Superior temporal gyrus (tissue), 1 donor: ENCODE measurements at regions not wholly inside any gene's neighbourhood (a gene's known extent, or its start where the extent isn't known, plus 50 kb on each side); places are given as distances from the start of the nearest gene placed in this dataset.
A peak's percentile ranks its signal among the peaks of the same experiment; 100 is the strongest.
"Not testable (repeated sequence)": the region's sequence is repeated elsewhere in the genome, so short reads cannot be mapped to it uniquely, and the experiment has no call there.

Source experiments
- DNase-seq: peaks from one replicate; pipeline ENCODE4 v3.0.0-alpha.2; 2016; ENCODE audit errors: extremely low spot score

DNA sequence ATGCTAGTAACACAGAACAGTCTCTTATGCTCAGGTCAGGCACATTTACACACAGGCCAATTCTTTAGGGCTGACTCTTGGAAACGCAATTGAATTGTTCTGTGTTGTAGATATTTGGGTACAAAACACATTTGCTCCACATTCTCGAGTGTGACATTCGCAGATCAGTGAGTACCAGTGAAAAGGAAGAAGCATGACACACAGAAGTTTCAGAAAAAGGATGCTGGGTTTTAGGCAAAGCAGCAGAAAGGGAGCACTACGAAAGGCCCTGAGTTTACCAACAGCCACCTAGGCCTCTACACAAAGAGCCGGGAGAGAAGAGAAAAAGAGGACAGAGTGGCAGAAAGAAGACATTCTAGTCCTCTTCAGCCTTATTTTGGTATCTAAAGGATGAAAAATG lies 254.4 kb upstream of the BTG1 start:
- no peak for DNase-seq

DNA sequence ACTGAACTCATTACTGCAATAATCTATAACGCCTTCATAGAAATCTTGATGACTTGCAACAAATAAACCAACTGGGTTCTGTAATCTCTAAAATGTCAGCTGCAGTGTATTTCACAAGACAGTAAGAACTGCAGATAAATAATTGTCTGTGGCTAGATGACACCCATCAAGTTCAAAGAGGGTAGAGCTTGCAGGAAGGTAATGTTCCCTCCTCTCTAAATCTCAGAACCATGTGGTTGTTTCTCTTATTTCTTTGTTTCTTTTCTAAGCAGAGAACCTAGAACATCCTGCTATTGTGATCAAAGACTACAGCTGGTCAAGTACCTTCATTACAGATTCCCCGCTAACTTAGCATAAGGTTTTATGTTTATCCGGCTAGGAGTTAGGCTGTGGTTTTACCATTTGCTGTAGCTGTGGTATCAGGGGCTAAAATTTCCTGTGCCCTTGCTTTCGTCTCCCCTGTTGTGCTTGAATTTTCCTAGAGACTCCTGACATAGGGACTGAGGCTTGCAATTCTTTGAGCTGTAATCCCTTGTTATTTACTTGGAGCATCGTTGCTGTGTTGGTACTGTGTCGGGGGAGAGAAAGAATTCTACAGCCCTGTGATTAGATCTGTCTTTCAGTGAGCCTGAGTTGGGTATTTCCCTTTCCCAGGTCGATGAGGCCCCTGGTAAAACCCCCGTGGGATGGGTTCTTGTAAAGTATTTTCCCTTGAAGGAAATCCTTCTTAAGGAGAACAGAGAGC lies 253.1 kb upstream of the BTG1 start:
- no peak for DNase-seq

DNA sequence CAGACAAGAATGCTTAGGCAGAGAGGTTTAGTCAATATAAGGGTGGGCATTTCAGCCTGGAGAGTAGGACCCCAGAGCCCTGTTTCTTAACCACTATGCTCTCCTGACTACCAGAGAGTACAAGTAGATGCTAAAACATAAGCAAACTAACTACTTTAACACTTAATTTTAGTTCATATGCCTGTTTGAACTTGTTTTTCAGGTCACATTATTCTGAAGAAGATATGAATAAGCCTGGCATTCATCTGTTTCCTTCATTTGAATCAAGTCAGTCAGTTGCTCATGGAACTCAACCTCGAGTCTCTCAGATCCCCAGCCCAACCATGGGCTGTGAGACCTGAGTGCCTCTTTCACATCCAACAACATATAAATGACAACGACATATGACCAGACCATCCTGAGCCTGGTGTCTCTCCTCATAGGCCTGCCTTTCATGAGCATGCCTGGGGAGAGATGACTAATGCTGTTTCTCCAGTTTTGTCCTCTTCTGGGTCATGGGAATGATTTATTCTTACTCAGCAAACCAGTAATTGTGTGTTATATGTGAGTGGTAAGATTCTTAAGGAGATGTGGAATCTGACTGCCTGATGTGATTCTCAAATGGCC lies 251.1 kb upstream of the BTG1 start:
- DNase-seq: no peak

DNA sequence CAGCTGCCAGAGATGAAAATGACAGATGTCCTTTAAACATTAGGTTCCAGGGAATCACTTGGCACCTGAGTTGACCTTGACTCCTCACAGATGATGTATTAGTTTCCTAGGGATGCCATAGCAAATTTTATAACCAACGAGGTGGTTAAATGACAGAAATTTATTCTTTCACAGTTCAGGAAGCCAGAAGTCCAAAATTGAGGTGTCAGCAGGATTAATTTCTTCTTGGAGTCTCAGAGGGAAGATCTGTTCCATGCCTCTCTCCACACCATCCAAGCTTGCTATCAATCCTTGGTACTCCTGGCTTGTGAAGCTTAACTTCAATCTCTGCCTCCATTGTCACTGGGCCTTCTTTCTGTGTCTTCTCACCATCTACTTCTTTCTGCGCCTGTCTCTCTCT lies 249.7 kb upstream of the BTG1 start:
- DNase-seq: no peak

DNA sequence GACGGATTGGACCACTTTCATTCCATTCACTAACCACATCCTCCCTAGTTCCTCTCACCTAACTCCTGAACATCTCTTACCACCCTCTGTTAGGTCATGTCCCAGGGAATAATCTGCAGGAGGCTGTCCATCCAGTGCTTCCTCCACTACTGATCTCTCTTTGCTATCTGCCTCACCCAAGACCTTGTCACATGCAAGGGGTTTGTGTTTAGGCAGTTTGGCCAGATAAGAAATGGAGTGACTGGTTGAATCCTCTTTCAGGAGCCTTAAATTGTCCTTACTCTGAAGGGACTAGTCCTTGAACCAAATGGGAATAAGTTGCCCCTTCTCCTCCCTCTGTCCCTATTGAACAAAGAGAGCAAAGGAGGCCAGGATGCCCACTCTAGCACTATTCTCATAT lies 249.2 kb upstream of the BTG1 start:
- DNase-seq: no peak

DNA sequence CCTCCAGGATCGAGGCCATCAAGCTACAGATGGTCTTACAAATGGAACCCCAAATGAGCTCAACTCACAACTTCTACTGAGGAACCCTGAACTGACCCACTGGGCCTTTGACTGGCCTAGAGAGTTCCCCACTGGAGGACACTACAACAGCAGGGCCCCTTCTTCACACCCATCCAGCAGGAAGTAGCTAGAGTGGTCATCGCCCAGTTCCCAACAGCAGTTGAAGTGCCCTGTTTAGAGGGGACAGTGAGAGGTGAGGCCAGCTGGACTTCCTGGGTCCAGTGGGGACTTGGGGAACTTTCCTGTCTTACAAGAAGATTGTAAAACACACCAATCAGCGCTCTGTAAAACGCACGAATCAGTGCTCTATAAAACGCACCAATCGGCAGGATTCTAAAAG lies 247.9 kb upstream of the BTG1 start:
- no peak for DNase-seq

DNA sequence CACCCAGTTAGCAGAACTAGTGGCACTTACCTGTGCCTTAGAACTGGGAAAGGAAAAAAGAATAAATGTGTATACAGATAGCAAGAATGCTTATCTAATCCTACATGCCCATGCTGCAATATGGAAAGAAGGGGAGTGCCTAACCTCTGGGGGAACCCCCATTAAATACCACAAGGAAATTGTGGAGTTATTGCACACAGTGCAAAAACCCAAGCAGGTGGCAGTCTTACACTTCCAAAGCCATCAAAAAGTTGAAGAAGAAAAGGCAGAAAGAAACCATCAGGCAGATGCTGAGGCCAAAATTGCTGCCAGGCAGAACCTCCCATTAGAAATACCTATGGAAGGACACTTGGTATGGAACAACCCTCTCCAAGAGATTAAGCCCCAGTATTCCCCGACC lies 246.1 kb upstream of the BTG1 start:
- DNase-seq: not testable (repeated sequence)

DNA sequence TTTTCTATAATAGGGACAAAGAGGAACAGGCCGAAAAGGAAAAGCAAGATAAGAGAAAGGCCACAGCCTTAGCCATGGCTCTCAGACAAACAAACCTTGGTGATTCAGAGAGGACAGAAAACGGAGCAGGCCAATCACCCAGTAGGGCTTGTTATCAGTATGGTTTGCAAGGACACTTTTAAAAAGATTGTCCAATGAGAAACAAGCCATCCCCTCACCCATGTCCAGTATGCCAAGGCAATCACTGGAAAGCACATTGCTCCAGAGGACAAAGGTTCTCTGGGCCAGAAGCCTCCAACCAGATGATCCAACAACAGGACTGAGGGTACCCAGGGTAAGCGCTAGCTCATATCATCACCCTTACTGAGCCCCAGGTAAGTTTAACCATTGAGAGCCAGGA lies 243.8 kb upstream of the BTG1 start:
- no peak for DNase-seq

DNA sequence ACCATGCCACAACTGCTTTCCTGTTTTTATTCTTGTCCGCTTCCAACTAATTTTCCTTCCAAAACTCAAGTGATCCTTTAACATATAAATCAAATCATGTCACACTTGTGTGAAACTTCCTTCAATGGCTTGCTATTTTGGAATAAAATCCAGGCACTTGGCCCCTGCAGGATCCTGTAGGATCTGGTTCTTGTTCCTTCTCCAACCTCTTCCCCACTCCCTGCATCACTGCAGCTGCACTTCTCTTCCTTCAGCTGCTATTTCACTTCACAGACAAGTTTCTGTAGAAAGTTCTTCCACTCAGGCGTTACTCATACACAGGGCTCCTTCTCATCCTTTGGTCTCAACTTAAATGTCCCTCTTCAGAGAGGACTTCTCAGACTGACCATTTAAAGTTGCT lies 239.7 kb upstream of the BTG1 start:
- no peak for DNase-seq

DNA sequence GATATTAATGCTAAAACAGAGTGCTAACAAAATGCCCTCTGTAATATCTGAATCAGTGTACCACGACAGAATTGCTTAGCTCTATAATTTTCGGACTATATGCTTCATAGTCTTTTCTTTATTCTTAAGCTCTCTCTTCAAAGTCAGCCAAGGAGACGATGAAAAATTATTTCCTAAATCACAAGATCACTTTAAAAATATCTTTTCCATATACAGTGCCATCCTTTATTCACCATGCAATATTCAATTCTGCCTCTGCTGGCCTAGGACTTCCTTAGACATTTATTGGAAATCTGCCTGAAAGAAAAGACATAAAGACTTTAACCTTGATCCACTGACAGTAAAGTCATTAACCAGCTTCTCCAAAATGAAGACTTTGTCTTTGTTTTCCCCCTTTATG lies 238.9 kb upstream of the BTG1 start:
- no peak for DNase-seq

DNA sequence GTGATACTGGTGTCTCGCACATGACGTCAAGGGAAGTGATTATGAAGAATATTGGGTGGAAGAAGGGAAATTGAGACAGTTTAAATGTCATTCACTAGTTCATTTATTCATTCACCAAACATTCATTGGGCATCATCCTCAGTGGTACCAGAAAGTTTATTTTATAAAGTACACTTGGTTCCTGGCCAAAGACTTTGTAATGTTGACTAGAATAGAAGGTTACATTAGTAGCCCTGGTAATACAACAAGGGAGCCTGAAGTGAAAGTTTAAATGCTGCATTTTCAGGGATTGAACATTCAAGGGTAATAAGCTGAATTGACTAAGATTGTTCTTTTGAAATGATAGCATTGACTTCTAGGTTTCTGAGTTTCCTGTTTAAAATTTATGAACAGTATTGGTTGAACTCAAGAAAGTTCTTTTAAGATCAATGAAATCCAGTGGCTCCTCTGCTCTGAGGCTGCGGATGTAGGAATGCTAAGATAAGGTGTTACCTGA lies 236.8 kb upstream of the BTG1 start:
- DNase-seq: no peak

DNA sequence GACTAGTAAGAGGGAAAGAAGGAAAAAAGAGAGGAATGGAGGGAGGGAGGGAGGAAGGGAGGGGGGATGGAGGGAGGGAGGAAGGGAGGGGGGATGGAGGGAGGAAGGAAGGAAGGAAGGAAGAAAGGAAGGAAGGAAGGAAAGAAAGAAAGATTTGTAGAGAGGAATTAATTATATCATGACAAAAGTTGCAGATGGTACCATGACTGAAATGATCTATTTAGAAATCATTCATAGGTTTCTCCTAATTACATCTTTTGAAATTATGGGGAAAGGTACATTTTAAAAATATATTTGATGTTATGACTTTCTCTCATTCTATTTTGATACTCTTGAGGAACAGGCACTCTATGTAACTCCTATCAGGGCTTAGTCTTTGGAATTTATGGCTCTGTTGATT lies 236.2 kb upstream of the BTG1 start:
- no peak for DNase-seq

DNA sequence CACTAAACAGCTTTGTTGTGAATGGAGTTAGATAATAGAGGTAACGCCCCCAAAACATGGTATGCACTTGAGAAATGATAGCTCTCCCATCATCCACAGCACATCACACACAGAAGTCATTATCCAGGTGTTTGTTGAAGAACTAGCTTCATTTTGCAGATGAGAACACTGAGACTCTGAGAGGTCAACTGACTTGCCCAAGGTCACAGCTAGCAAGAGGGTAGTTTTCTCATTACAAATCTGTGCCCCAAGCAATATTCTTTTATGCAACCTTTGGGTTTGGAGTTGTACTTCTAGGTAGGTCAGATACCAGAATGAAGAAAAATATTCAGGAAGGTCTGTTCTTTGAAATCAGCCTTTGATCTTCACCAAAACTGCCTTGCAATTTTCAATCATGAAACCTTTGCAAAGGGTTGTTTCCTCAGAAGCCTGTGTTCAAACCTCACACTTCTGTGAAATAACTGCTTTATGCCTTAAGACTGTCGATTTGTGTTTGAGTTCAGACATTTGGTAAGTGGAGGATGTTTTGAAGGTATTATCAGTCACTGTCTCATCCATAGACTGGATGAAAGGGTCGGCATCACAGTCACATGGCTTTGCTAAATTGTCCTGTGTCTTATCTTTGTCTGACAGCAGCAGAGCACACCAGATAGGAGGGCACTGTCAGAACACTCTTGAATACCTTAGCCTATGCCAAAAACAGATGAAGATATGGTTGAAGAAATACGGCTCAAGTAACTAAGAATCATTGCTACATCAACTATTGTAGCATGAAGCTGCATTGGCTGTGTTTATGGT lies 233.2 kb upstream of the BTG1 start:
- DNase-seq: no peak

DNA sequence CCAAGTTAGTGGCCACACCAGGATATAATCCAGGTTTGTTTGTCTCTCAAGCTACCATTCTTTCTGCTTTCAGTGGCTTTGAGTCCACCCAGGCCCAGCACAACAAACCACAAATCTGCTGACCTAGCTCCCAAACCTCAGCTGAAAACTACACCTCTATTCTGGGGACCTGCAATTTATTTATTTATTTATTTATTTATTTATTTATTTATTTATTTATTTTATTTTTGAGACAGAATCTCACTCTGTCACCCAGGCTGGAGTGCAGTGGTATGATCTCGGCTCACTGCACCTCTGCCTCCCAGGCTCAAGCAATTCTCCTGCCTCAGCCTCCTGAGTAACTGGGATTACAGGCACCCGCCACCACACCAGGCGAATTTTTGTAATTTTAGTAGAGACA lies 229.9 kb upstream of the BTG1 start:
- not testable (repeated sequence) for DNase-seq

DNA sequence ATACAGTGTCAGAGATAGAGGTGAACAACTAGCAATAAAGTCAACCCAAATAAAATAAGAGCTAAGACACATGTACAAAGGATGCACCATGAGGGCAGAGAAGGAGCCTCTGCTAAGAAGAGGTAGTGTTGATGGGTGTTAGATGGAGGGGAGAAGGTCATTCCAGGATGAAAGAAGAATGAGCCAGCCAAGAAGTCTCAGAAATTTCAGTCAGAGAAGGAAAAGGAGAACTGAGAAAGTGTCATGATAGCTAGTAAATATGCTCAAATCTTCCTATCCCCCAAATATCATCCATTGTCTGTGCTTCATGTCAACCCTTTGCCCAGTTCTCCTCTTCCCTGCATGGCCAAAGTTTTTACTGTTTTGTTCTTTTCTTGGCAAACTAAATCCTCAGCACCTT lies 225.2 kb upstream of the BTG1 start:
- no peak for DNase-seq

DNA sequence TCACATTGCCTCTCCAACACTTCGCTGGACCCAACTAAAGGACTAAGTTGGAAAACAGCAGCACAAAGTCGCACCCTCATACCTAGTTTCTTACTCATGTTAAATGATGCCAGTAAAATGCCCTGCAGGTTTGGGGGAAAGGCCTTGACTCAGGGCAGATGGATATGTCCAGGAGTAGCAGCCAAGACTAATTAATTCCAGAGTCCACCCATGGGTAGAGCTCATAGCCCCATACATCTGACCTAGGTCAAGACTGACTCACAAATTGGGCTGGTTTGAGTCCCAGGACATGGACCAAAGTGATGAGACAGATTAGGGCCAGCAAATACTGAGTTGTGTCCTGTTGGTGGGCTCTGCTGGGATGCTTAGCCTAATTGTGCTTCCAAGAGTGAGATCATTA lies 224.0 kb upstream of the BTG1 start:
- DNase-seq: no peak

DNA sequence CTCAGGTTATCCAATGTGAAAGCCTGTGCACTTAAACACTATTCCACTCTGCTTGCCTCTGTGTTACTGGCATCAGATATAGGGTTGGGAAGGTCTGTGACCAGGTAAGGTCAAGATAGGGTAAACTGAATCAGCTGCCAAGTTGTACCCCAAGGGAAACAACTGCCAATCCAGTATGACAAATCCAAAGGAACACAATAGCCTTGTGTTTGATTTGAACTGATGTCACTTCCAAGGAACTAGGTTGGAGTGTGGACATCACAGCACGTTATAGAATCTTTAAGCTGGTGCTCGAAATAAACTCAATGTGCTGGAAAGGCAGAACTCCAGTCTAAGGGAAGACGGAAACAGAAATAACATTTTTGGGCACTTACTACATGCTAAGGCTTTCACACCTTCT lies 223.4 kb upstream of the BTG1 start:
- DNase-seq: no peak

DNA sequence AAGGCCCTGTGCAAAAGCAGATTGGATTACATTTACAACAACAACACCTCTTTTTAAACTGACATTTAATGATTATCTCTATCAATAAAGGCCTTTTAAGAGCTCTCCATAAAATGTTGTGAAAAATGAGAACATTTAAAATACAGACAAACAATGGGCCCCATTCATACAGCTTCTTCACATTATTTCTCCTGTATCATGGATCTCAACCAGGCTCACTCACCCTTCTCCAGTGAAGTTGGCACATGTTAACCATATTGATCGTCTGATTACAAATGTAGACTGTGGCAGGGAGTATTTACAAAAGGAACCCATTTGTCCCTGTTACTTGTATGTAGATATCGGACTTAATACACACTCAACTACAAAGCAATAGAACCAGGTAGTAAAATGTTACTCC lies 220.2 kb upstream of the BTG1 start:
- DNase-seq: no peak

DNA sequence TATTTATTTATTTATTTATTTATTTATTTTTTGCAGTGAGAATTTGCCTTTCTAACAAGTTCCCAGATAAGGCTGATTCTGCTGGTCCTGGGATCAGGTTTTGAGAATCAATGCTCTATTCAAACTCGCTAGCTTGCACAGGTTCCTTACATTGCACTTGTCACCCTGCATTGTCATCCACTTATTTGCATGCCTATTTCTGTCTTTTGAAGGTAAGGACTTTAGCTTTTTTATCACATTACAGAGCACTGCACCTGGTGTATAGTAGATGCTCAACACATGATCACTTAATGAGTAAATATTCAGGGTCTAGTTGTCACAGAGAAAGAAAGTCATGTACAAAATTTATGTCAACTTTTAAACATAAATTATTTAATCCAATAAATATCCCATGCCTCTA lies 219.7 kb upstream of the BTG1 start:
- DNase-seq: no peak

DNA sequence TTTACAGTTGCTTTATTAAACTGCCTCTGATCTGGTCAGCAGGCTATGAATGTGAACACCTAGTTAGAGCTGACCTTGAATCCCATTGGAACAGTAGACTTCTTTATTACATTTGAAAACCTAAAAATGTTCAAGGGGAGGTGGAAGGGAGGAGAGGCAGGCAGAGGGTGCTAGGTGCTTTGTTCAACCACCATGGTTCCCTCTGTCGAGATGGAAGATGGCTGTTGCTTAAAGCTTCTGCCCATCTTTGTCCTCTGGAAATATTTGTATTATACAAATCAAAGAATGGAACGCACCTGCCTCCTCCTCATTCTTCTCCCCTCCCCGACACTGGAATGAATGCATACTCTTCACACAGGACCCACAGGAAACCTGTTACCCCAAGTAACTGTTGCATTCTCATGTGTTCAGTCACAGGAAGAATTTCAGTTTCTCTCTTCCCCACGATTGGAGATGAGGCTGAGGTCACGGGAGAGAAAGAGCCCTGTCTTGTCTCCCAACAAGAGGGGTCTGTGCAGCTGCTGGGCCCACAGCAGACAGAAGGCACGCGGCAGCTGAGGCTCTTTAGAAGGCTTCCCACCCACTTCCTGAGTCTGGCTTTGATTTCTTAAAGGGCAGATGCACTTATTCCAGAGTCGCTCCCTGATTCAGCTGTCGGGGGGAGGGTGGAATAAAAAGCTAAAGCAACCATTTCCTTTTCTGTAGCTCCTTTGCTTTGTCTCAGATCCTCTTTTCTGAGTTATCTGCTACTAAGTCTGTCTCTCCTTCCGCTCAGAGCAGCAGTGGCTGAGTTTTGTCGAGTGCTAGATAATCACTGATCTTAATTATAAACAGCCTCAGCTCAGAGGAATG lies 217.9 kb upstream of the BTG1 start:
- peak; percentile 33 for DNase-seq

DNA sequence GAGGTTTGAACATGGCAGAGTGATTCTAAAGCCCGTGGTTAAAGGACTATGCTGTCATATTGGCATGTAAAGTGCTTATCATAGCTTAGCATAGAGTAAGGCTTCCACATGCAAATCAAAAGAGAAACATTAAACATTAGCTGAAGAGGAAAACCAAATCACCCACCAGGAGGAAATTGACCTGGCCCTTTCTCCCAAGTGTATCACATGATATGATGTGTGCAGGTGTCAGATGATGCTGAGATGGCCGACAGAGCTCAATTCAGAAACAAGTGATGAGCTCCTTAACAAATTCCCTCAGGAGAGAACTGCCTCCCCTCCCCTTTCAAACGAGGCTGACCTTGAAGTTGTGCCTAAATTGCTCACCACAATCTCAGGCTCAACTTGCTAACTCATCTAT lies 217.1 kb upstream of the BTG1 start:
- no peak for DNase-seq

DNA sequence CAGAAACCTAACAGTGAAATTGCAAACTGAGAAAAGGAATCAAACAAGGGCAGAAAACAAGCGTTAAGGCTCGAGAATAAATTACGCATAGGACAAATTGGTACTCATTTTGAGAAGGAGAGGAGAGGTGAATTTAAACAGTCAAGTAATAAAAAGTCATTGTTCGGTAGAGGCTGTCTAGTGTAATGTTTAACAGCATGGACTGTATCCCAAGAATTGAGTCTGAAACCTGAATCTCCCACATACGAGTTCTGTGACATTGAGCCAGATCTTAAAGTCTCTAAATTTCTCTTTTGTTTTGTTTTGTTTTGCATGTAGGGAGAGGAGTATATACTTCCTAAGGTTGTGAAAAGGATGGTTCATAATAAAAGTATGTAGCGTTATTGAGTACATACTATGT lies 216.5 kb upstream of the BTG1 start:
- no peak for DNase-seq
